MM.1S (cell line): ENCODE measurements at regions not wholly inside any gene's neighbourhood (a gene's known extent, or its start where the extent isn't known, plus 50 kb on each side); places are given as distances from the start of the nearest gene placed in this dataset.

Source experiments
- DNase-seq: peaks from one replicate; pipeline ENCODE4 v3.0.0-alpha.2; 2015
- H2AFZ ChIP-seq: fragments of 300-600 bp; sonication (generic); 2 replicates; pipeline ENCODE4 v1.6.0; 2016; ENCODE audit warnings: antibody characterized with exemption, low read length
- H3F3A ChIP-seq: fragments of 300-600 bp; sonication (generic); 2 replicates; pipeline ENCODE4 v1.6.1; 2016; ENCODE audit warnings: mild to moderate bottlenecking, antibody characterized with exemption, low read length, moderate library complexity, mixed read lengths; ENCODE audit not compliant: insufficient read depth
- H3K27ac ChIP-seq: fragments of 300-600 bp; sonication (generic); 2 replicates; pipeline ENCODE4 v1.5.1; 2016; ENCODE audit warnings: mild to moderate bottlenecking, low read length
- H3K27me3 ChIP-seq: fragments of 300-600 bp; sonication (generic); replicated peaks from 2 replicates; pipeline ENCODE4 v1.6.0; 2016; ENCODE audit warnings: low read length; ENCODE audit not compliant: insufficient read depth
- H3K36me3 ChIP-seq: fragments of 300-600 bp; sonication (generic); replicated peaks from 2 replicates; pipeline ENCODE4 v1.6.1; 2016; ENCODE audit warnings: mild to moderate bottlenecking, low read length, mixed read lengths; ENCODE audit not compliant: insufficient read depth
- H3K4me1 ChIP-seq: fragments of 300-600 bp; sonication (generic); 2 replicates; pipeline ENCODE4 v1.6.1; 2016; ENCODE audit warnings: low read length, mixed read lengths
- H3K4me2 ChIP-seq: fragments of 300-600 bp; sonication (generic); 2 replicates; pipeline ENCODE4 v1.6.0; 2016; ENCODE audit warnings: low read depth, low read length
- H3K4me3 ChIP-seq: fragments of 300-600 bp; sonication (generic); 2 replicates; pipeline ENCODE4 v1.5.1; 2016; ENCODE audit warnings: low read length, mixed read lengths
- H3K79me2 ChIP-seq: fragments of 300-600 bp; sonication (generic); 2 replicates; pipeline ENCODE4 v1.6.1; 2016; ENCODE audit warnings: mixed run types, low read length, mixed read lengths
- H3K9ac ChIP-seq: fragments of 300-600 bp; sonication (generic); 2 replicates; pipeline ENCODE4 v1.6.1; 2016; ENCODE audit warnings: low read length, mixed read lengths
- H3K9me2 ChIP-seq: fragments of 300-600 bp; sonication (generic); replicated peaks from 2 replicates; pipeline ENCODE4 v1.6.1; 2016; ENCODE audit warnings: mild to moderate bottlenecking, low read length, mixed read lengths; ENCODE audit not compliant: insufficient read depth
- H3K9me3 ChIP-seq: fragments of 300-600 bp; sonication (generic); replicated peaks from 2 replicates; pipeline ENCODE4 v1.6.1; 2016; ENCODE audit warnings: mild to moderate bottlenecking, low read length, mixed read lengths; ENCODE audit not compliant: insufficient read depth
- H4K20me1 ChIP-seq: fragments of 300-600 bp; sonication (generic); 2 replicates; pipeline ENCODE4 v1.6.1; 2016; ENCODE audit warnings: mild to moderate bottlenecking, low read length, moderate library complexity, mixed read lengths; ENCODE audit not compliant: insufficient read depth
- EZH2 ChIP-seq: fragments of 300-600 bp; sonication (generic); optimal IDR thresholded peaks from 2 replicates; pipeline ENCODE3; 2017; ENCODE audit warnings: low read depth, mild to moderate bottlenecking, antibody characterized with exemption, low read length, mixed read lengths
- EZH2phosphoT487 ChIP-seq: fragments of 300-600 bp; sonication (generic); IDR thresholded peaks from 2 replicates; pipeline ENCODE4 v1.6.1; 2018; ENCODE audit warnings: antibody characterized with exemption, low read length
- TF ChIP-seq, protein P1 (sequence below): fragments of 300-600 bp; sonication (generic); IDR thresholded peaks from 2 replicates; pipeline ENCODE4 v1.5.1; 2016; ENCODE audit warnings: antibody characterized with exemption, low read length, mixed read lengths

- no peak overlapping the region for H2AFZ ChIP-seq
- H3K27me3 ChIP-seq = no peaks in the 10 kb centered on the region
- no peak for DNase-seq
- H3K36me3 ChIP-seq = no peaks in the 10 kb centered on the region
- no peaks in the 10 kb centered on the region for H3K9me3 ChIP-seq
- H3K4me2 ChIP-seq = no peak overlapping the region
- H3K9me2 ChIP-seq = no peaks in the 10 kb centered on the region
- TF ChIP-seq EZH2 (no peak), EZH2phosphoT487 (no peak)
- TF ChIP-seq, protein P1, sequence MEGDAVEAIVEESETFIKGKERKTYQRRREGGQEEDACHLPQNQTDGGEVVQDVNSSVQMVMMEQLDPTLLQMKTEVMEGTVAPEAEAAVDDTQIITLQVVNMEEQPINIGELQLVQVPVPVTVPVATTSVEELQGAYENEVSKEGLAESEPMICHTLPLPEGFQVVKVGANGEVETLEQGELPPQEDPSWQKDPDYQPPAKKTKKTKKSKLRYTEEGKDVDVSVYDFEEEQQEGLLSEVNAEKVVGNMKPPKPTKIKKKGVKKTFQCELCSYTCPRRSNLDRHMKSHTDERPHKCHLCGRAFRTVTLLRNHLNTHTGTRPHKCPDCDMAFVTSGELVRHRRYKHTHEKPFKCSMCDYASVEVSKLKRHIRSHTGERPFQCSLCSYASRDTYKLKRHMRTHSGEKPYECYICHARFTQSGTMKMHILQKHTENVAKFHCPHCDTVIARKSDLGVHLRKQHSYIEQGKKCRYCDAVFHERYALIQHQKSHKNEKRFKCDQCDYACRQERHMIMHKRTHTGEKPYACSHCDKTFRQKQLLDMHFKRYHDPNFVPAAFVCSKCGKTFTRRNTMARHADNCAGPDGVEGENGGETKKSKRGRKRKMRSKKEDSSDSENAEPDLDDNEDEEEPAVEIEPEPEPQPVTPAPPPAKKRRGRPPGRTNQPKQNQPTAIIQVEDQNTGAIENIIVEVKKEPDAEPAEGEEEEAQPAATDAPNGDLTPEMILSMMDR = no peak
- H4K20me1 ChIP-seq = no peaks in the 10 kb centered on the region
- H3K4me1 ChIP-seq = no peaks in the 10 kb centered on the region
- no peak overlapping the region for H3K9ac ChIP-seq
- H3K79me2 ChIP-seq = no peaks in the 10 kb centered on the region
- H3K27ac ChIP-seq = no peak overlapping the region
- H3F3A ChIP-seq = no peaks in the 10 kb centered on the region
- no peak overlapping the region for H3K4me3 ChIP-seq
Observed at GRCh38 chr5:97250113-97250512, 67.1 kb upstream of the RIOK2 start.

GRCh38 chr5:97266076-97266475 lies 83.0 kb upstream of the RIOK2 start:
- Histone ChIP-seq H3F3A (no peaks in the 10 kb centered on the region), H3K36me3 (no peaks in the 10 kb centered on the region), H3K9me3 (no peaks in the 10 kb centered on the region), H2AFZ (no peak overlapping the region), H3K4me1 (no peaks in the 10 kb centered on the region), H4K20me1 (no peaks in the 10 kb centered on the region), H3K4me3 (no peak overlapping the region), H3K4me2 (no peak overlapping the region), H3K27me3 (no peaks in the 10 kb centered on the region), H3K9me2 (no peaks in the 10 kb centered on the region), H3K27ac (no peak overlapping the region), H3K9ac (no peak overlapping the region), H3K79me2 (no peaks in the 10 kb centered on the region)
- TF ChIP-seq EZH2 = no peak
- no peak for TF ChIP-seq EZH2phosphoT487
- TF ChIP-seq, protein P1 = no peak
- DNase-seq = no peak

GRCh38 chr5:97266576-97266975 lies 83.5 kb upstream of the RIOK2 start:
- H4K20me1 ChIP-seq = no peaks in the 10 kb centered on the region
- H3K9ac ChIP-seq = no peak overlapping the region
- no peak overlapping the region for H3K27ac ChIP-seq
- H3K9me2 ChIP-seq = no peaks in the 10 kb centered on the region
- TF ChIP-seq, protein P1 = no peak
- TF ChIP-seq EZH2phosphoT487 (no peak), EZH2 (no peak)
- H3K36me3 ChIP-seq = no peaks in the 10 kb centered on the region
- H3K4me2 ChIP-seq = no peak overlapping the region
- H3K79me2 ChIP-seq = no peaks in the 10 kb centered on the region
- no peak for DNase-seq
- no peak overlapping the region for H2AFZ ChIP-seq
- H3K4me1 ChIP-seq = no peaks in the 10 kb centered on the region
- H3F3A ChIP-seq = no peaks in the 10 kb centered on the region
- no peak overlapping the region for H3K4me3 ChIP-seq
- H3K9me3 ChIP-seq = no peaks in the 10 kb centered on the region
- H3K27me3 ChIP-seq = no peaks in the 10 kb centered on the region
